ENCODE measurements at regions not wholly inside any gene's neighbourhood (a gene's known extent, or its start where the extent isn't known, plus 50 kb on each side); places are given as distances from the start of the nearest gene placed in this dataset.

- no peak for DNase-seq
Observed at GRCh38 chr4:100841911-100842310, 324.1 kb upstream of the EMCN start.

DNA sequence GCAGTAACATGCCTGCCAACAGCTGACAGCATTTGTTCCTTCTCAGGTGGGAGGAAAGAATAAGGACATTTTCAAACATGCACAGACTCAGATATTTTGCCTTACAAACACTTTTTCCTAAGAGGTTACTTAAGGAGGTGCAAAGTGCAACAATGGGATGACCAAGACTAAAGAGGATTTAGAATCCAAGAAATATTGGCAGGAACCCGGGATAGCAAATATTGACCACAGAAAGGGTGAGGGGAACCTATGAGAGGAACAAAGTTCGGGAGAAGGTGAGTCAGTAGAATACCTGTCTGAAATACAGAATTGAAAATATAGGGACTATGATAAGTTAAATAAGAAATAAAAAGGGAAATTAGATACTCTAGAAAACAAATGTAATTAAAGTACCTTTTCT lies 321.9 kb upstream of the EMCN start:
- no peak for DNase-seq

DNA sequence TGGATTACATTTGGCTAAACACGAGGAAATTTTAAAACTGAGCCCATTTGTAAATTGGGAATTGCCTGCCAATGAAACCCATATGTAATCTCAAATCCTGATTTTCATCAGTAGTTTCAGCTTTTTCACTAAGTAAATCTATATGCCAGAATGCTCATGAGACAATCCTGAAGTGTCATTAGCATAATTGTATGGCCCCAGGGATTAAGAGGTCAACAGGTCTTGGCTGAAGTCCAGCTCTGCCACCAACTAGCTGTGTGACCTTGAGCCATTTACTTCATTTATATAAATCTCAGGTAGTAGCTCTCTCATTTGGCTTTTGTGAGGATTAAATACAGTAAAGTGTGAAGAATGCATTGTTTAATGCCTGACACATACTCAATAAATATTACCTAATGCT lies 320.5 kb upstream of the EMCN start:
- no peak for DNase-seq

DNA sequence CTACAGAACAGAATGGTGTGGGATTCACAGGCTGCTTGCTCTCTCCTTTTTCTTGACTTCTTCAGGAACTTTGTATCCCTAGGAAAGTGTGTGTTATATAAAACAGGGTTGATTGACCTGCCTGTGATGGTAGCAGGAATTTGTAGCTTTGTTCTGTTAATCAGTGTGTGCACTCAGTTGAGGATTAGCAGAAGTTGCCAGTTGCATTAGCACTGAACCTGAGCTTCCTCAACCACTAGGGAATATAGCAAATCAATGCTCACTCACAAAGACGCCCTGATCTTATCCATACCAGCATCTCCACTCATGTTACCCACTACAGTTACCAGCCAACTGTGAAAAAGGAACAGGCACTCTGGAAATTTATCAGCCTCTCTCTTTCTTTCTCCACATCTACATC lies 319.1 kb upstream of the EMCN start:
- DNase-seq, result no peak

DNA sequence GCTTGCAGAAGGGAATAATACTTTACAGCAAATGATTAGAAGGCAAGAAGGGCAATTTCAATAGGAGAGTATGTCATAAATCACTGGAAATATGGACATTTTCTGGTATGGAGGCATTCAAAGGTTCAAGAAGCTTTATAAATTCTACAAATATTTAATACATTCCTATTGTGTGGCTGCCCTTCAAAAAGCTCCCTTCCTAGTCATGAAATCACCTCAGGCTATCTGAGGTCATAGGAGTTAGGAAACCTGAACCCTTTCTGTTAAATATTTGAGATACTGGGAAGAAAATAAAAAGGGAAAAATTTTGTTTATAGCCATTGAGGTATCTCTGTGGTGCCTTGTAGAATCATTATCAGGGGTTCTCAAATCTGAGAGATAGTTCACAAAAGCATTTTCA lies 316.8 kb upstream of the EMCN start:
- no peak for DNase-seq

DNA sequence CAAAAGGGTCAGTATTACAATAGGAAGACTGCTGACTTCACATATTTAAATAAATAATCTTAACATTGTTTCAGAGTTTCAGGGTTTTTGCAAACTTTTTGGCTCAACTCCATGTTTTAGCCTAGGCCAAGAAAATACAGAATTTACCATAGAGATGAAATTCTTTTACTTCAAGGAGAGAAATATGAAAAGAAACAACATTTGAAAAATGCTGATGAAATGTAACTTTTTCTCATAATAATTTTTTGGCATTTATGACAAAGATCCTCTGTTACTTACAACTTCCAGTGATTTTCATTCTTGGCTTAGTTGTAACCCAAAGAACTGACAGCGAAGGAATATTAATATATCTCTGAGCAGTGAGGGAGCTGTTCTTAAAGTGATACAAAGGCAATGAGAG lies 316.1 kb upstream of the EMCN start:
- DNase-seq, result no peak

DNA sequence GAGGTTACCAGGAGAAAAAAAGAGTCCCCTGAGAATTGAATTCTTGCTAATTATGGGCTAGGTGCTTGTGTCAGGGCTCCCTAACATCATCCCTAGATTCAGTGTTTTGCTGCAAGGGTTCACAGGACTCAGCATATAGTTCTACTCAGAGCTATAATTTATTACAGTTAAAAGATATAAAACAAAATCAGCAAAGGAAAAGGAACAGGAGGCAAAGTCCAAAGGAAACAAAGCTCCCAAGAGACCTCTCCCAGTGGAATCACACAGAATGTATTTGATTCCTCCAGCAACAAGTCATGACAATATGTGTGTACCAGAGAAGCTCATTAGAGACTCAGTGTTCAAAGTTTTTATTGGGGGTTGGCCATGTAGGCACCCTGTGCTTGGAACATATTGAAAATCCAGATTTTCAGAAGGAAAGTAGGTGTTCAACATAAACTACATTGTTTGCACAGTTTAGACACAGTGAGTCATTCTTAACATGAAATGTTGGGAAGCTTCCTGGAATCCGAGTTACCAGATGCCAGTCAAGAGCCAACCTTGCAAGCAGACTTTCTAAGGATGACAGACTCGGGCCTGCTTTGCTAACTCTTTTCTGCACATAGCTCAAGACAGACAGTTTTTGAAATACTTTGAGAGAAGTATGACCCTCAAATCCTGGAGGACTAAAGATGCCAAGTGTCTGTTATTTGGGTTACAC lies 311.3 kb upstream of the EMCN start:
- DNase-seq, result no peak

DNA sequence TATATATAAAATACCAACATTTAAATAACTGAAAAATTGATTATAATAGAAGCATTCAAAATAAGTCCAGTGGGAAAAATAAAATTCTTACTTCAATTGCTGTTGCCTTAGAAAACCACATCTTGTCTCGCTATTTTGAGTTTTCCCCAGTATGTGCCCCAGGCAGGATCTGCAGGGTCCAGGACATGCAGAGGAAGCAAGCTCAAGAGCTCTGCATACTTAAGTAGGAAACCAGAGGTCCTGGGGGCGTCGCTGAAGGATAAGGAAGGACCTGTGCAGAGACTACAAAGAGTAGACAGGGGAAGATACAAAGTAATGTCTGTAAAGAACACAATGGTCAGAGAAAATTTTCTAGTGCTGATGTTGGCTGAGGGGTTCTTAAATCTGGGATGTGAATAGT lies 310.5 kb upstream of the EMCN start:
- DNase-seq, result no peak

- DNase-seq, result no peak
Observed at GRCh38 chr4:100827756-100828155, 309.9 kb upstream of the EMCN start.

DNA sequence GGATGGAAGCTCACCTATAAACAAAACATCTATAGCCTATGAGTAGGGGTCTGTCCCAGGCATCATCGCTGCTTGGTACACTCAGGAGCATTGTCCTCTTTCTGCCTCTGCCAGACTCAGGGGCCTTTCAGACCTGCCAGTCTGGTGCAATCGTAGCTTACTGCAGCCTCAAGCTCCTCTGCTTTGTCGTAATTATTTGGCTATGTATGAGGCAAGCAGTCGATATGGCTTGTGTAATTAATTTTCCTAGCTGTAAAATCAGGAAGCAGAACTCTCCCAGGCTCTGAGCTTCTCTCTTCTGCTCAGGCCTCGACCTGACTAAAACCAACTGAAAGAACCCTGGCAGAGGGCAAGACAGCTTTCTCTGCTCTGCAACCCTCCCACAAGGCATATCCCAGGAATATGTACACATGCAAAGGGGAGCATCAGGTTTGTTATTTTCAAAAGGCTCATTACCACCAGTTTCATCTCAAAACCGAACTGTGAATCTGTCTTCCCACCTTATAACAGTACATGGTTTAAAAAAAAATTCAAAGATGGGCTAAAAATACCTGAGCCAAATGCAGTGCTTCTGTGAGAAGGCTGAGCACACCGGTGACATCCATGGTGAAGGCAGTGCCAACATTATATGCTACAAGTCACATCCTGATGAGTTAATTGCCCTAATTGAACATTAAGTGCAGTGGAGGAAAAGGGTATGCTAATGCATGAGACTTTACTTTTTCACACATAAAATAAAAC lies 309.2 kb upstream of the EMCN start:
- no peak for DNase-seq

DNA sequence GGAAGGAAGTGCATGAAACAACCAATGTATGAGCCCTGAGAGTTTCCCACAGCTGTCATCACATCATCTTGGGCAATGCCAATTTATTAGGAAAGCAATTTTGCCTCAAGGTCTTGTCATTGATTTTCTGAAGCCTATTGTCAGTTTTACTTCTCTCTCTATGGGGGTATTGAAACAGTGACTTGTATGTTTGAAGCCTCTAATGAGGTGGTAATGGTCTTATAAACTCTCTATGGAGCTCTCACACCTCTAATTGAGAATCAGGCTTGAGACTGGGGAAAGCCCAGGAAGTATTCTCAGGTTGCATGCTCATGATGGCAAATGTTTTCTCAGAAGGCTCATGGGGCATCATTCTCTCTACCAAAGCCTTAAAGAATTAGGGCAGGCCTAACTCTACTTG lies 308.2 kb upstream of the EMCN start:
- DNase-seq, result no peak

DNA sequence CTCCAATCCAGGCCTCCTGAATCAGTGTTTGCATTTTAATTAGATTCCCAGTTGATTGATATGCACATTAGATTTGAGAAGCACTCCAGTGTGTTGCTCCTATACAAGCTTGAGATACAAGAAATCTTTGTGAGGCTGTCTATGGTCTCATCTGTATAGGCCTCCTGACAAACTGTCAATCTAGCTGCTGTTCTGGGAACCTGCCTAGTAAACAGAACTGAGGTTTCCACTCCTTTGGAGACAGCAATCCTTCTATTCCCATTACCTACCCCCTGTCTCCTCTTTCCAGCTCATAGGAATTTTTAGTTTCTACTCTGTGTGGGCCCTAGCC lies 306.1 kb upstream of the EMCN start:
- no peak for DNase-seq

DNA sequence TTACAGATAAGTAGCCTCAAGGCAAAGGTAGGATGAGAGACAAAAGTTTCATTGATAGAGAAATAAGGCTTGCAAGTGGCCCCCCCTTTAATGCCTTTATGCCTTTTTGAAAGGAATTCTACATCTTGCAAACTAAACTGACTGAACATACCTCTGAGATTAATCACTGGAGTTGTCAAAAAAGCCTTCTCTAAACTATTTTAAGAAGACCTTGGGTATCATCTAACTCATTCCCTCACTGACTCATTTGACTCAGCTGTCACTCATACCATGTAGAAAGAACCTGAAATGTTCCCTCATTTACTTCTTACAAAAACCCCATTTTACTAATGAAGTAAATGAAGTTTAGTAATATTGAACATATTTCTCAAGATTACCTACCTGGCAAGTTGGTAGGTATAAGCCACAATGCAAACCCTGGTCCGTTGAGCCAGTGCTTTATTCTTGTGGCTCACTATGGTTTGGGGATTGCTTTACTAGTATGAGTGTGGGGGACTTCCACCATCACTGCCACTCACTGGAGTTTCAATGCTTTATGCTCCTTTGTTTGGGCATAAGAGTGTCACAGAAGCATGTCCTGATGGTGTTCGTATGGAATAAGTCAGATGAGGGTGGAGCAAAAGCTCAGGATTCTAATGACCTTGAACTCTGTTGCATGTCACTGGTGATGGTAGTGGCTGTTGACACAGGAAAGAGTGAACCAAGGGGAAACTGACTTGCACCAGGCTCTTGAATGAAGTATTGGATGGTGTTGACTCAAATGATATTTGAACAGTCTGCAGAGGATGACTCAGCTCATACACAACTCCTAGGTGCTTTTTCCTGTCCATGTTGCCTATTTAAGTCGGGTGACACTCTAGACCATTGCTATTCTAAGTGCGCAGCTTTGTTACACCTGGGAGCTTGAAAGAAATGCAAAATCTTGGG lies 305.5 kb upstream of the EMCN start:
- no peak for DNase-seq

DNA sequence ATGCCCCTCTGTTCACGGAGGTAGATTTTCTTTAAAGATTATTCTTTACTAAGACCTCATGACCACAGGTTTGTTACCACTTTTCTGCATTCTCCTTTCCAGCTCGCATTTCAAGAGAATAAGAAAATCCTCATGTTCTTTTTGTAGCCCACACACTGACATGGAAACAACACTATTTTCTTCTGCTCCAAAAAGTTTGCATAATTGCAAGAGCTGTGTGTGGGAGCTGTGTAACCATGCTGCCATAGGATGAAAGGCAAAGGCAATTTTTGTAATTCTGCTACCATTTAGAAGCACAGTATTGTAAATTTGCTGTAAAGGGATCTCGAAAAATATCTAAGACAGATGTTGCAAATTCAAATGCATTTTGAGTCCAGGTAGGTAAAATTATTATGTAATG lies 302.4 kb upstream of the EMCN start:
- no peak for DNase-seq

DNA sequence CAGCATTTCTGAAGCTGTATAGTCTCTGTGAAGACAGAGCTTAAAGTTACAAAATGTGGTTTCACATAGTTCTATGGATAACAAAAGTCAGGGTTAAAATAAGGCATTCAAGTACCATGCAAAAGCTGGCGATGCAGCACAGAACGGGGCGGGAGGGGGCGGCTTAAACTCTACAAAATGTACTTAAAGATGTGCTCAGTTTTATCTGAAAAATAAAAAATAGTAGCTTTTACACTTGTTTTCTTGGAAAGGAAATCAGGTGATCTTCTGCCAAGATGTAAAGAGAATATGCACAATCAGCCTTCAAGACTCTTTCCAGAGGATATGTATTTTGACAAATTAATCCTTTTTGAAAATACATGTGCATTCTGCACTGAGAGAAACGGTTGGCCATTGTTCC lies 301.7 kb upstream of the EMCN start:
- DNase-seq, result no peak

GRCh38 chr4:100816436-100817045 lies 298.7 kb upstream of the EMCN start:
- DNase-seq, result no peak

DNA sequence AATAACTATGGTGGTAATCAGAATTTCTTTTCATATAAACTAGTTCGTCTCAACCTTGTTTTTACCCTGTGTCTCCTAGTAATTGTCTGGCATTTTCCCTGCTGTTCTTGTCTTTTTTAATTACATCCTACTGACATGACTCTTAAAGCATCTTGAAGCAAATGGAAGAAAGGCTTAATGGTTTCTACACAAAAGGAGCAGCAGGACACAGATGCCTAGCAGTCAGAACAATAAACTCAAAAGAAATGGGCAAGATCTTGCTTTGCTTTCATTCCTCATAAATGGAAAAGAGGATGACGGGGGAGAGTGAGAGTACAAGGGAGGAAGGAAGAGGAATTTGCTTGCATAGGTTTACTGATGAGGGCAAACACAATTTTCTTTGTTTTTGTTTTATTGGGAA lies 293.2 kb upstream of the EMCN start:
- DNase-seq, result no peak

DNA sequence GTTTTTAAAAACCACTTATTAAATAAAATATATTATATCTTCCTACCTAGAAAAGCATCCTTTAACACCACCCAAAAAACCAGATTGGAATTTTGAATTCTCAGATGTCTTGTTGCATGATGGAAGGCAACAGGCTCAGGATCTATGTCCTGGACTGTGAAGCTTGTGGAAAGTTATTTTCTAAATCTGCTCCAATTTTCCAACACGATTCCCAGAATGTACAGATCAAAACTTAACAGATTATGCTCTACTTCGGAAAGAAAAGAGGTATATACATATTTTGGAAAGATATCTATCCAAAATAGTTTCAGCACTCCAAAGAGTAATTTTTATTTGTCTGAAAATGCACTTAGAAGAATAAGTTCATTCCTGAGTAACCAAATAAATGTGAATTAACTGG lies 291.7 kb upstream of the EMCN start:
- DNase-seq, result no peak

GRCh38 chr4:100806988-100807387 lies 289.2 kb upstream of the EMCN start:
- DNase-seq, result no peak

GRCh38 chr4:100805538-100805937 lies 287.7 kb upstream of the EMCN start:
- no peak for DNase-seq

- DNase-seq, result no peak
Observed at GRCh38 chr4:100804576-100805360, 286.9 kb upstream of the EMCN start.

DNA sequence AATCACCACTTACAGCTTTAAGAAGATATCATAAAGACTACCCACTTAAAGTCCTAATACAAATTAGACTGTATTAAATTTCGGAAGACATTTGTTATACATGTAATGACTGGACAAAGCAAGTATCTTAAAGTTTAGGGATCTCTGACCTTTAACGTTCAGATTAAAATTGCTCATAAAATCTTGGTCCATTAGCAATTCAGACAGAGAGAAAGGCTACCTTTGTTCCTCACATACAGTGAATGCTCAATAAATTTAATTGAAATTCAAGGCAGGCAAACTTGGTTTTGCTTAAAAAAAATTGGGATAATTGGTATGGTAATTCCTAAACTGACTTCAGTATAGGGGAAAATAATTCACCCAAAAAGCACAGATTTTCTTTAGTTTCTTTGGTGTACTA lies 285.9 kb upstream of the EMCN start:
- no peak for DNase-seq

All from CD4-positive, alpha-beta T cell treated with Interleukin-4 for 1 hour (primary cell).